HG02884 (cell line): ENCODE measurements at regions not wholly inside any gene's neighbourhood (a gene's known extent, or its start where the extent isn't known, plus 50 kb on each side); places are given as distances from the start of the nearest gene placed in this dataset.
"Not testable (repeated sequence)": the region's sequence is repeated elsewhere in the genome, so short reads cannot be mapped to it uniquely, and the experiment has no call there.

Experiments
- ATAC-seq: cut with Tn5 transposase; IDR thresholded peaks from one replicate; pipeline ENCODE4 v1.9.1; 2021; ENCODE audit warnings: mild to moderate bottlenecking, moderate library complexity; ENCODE audit not compliant: unreplicated experiment

DNA sequence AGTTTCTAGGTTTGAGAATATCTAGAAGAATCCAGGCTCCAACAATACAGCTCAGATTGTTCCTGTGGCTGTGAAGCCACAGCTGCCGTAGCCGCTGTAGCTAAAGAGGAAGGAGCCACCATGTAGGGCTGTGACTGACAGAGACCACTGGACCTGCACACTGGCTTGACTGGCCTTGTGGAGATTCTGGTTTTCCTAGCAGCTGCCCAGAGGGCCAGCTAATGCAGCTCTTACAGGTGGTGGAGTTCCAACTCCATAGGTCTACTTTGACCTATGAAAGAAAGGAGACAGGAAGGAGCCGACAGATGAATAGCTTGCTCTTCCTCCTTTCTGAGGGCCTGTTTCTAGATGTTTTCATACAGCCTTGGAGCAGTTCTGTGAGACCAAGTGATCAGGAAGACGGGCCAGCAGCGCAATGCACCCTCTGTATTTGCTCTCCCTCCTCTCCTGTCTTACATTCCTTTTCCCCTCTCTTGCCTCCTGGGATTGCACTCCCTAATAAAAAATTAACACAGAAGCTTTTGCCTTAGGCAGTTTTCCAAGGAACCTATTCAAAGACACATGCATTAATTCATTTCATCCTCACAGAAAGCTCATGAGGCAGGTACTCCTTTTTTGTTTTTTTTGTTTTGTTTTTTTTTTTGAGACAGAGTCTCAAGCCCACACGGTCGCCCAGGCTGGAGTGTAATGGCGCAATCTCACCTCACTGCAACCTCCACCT, 51.8 kb upstream of the MYB start:
- peak; percentile 40 for ATAC-seq

DNA sequence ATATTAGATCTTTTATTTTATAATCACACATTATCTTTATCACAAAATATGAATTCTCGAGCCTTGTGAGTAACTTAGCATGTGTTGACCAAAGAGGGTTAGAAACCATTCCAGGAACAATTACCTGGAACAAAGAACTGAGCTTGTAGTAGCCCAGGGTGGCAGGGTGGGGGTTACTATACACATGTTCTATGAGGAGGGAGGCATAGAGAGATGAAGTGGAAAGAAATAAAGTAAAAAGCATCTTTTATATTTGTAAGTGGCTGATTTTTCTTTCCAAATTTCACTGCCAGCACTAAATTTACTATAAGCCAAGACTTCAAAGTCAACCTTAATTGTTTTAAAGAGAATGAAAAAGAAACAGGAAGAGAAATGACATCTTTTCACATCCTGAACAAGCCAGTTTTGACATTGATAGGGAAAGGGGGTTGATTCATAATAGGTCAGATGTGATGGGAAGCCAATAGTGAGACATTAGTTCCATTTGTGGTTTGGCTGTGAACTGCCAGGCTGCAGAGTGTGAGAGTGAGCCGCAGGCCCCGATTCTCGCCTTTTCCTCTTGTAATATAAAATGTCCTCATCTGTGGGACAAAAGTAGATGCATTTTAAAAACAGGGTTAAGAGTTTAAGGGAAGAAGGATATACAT, 52.7 kb upstream of the MYB start:
- peak; percentile 87 for ATAC-seq

DNA sequence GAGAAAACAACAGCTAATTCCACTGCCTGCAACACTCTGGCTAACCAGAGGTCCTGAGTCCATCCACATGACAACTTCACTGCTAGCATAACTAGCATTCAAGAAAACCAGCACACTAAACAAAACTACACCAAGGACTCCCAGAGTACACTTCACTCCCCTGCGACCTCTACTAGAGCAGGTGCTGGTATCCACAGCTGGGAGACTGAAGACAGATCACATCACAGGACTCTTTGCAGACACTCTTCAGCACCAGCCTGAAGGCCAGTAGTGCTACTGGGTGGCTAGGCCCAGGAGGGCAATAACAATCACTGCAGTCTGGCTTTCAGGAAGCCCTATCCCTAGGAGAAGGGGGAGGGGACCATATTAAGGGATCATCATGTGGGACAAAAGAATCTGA, 54.4 kb upstream of the MYB start:
- no peak for ATAC-seq

DNA sequence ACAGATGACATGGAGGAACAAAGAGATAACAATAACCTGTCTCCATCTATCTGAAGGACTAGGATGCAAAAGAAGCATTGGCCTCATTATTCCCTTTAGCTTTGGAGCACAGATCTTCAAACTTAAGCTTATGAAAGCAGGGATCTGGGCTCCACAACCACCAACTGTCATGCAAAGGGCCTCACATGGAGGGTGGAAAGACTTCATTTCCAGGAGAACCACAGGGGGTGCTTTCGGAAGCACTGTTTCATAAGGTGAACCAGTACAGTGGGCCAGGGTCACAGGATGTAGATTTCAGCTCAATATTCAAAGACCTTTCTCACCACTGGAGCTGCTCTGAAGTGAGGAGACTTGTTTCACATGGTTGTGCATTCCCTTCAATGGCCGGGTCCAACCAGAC, 55.1 kb upstream of the MYB start:
- no peak for ATAC-seq

DNA sequence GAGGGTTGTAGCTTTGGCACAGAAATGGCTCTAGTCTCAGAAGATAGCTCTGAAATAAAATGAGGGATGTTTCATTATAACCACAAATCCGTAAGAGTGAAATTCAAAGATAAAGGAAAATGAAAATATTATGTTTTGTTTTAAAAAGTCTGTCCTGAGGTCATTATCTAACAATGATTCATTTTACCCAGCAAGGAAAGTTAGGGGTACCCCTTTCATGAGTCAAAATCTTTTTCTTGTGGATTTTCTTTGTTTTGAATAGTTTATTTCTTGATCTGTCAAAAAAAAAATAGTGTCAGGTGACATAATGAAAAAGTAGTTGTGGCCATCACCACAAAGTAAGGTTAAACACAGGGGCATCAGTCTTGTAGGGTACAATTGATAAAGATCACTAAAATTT, 59.7 kb upstream of the MYB start:
- no peak for ATAC-seq

DNA sequence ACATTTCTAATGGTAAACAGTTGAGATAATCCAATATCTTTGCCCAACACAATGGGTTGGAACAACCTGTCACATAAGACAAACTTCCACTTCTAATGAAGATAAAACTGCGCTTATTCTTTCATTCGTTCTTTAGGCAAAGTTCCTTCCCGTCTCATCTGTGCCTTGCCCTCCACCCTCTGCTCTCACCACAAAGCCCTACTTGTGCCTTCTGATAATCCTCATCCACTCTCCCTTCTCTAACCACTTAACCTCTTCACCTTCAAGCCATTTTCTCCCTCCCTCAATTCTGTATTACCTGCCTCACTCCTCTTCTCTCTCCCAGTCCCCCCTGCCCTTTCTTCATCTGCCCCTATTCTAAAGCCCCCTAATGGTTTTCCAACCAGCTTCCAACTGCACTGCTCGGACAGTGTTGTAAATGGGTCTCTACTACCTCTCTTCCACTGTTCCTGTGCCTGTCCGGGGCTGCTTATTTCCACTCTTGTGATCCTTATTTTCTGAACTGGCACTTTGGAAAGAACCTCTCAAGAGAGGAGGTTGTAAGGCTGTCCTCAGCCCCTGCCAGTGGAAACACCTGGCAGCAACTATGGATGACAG, 62.9 kb upstream of the MYB start:
- ATAC-seq: no peak

DNA sequence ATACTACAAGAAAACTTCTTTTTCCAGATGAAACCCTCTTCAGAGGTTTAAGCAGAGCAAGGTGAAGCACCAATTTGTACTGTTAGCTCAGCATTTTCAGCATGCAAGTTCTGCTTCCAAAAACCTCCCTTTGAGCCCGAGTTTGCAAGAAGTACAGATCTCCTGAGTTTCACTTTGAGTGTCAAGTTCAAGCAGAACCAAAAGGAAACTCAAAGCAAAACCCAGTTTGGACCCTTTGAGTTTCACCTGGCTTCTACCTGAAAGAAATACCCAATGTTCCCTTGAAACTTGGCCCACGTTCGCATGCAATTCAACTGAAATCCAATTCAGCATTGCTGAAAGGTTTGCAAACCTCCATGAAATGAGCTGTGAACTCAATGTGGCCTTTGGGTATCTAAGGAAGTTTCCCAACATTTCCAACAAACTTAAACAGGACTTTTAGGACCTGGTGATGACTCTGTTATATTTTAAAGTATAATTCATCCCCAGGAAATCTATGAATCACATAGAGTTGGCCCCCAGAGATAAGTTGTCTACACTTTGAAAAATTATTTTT, 62.9 kb upstream of the HBS1L start:
- no peak for ATAC-seq

DNA sequence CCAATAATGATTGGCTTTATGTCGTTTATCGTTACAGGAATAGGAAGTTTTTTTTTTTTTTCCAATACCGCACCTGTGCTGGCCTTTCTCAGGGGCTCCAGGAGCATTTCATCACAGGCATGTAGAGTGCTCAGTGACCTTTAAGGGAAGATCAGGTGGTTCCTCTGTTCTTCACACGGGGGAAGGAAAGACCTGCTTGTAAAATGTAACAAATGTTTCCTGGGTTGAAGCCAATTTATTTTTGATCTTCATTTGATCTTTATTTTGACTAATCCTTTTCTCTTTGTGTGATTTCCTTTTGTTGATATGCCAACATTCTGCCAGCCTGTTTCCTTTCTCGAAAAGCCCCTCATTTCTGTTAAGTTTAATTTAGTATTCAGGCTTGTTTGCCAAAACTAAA, 61.9 kb upstream of the HBS1L start:
- no peak for ATAC-seq

DNA sequence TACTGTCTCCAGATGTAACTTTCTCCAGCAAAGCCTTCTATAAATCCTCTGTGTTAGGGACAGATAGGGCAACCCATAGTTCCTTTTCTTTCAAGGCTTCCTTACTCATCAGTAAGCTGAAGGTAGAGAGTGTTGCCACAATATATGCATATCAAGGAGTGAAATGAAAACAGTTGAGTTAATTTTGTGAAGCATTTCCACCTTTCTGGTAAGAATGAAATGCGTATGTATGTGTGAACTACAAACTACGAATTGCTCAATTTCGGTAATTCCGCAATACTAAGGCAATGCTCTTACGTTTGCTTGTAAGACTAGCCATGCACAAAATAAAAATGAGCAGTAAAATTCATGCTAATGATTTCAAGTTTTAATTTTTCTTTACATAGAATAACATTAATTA, 61.2 kb upstream of the HBS1L start:
- ATAC-seq: no peak

DNA sequence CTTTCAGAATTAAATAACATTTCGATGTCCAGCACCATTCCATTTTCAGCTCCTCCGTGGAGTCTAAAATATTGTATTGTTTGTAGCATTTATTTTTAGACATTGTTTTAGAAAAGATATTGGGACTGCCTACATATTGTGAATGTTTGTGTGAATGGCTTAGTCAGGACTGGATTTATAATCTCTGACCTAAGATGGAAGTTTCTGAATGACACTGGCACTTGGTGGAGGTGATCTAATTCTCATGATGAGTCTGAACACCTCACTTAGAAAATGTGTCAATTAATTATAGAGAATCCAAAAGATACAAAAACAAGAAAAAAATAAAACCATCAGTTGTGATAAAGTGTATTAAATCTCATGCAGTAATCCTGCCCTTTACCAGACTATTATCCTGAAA, 60.8 kb upstream of the HBS1L start:
- no peak for ATAC-seq

DNA sequence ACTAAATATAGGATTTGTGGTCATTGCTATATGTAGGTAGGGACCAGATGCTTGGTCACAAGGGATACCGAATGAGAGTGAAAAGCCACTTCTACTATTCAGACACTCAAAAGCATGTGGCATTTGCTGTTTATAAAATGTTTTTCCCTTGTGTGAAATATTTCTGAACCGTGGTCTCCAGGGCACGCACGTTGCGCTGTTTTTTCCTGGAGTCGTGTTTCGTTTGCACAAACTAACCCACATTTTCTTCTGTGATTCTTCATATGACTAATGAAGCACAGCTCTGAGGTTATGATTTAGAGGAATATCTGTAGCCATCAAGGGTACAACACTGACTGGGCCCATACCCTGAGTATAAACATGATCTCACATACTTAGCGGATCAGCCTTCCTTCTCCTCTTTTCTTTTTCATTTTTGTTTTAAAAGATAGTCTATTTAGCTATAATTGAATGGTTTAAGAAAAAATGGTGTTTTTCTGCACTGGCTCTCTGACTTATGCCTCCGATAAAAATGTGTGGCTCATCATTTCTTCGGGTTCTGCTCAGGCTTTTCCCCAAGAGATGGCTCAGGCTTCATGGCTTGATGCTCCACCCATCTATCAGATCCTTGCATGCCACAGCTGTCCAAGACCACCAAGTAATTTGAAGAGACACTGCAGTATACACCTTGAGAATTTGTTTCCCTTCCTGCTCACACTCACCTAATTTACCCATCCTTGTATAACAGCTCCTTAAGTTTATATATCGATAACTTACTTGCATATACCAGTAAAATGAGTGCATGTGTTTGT, 59.9 kb upstream of the HBS1L start:
- peak; percentile 65 for ATAC-seq

DNA sequence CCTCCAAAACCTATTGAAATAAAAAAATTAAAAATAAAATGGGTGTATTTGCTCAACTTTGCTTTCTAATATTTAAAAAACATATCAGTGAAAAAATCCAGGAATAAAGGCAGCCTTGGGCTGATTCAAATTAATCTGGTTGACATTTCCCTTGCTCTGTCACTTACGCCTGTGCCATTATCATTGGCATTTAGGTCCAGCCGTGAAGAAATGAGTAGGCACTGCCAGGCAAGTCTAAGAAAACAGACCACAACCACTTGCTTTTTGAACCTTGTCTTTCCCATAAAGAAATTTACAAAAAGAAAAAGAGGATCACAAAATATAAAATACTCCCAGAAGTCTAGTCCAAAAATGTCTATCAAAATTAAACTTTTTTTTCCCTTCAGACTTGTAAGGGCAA, 59.2 kb upstream of the HBS1L start:
- ATAC-seq: no peak

DNA sequence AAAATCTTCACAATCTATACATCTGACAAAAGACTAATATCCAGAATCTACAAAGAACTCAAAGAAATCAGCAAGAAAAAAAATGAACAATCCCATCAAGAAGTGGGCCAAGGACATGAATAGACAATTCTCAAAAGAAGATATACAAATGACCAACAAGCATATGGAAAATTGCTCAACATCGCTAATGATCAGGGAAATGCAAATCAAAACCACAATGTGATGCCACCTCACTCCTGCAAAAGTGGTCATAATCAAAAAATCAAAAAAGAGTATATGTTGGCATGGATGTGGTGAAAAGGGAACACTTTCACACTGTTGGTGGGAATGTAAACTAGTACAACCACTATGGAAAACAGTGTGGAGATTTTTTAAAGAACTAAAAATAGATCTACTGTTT, 58.3 kb upstream of the HBS1L start:
- ATAC-seq: not testable (repeated sequence)

DNA sequence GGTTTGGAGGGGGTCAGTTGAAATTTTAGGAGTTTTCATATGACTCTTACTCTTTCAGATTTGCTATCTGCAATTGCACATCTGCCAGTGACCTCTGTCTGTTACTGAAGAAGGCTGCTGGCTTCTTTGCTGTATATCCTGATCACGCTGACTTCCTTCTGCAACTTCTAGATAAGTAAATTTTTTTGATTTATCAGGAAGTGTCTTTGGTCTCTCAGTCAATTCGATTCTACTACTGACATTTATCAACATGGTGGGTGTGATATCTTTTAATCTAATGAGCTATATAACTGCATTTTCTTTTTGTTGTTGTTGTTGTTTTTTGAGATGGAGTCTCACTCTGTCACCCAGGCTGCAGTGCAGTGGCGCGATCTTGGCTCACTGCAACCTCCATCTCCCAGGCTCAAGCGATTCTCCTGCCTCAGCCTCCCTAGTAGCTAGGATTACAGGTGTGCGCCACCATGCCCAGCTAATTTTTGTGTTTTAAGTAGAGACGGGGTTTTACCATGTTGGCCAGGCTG, 55.7 kb upstream of the HBS1L start:
- not testable (repeated sequence) for ATAC-seq

DNA sequence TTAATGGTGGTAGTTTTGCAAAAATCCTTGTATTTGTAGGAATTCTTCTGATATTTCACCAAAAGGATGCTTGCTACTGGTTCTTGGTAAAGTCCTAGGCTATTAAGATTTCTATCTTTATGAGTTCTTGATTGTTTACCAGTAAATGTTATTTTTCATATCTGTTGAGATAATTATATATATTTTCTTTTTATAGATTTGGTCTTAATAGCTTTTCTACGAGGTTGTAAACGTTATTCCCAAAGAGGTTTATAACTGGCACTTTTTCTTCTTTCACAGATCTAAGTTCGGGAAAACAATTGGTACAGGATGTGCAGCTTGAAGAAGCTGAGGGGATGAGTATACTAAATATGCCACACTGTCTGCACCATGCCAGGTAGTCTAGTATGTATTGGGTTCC, 55.1 kb upstream of the HBS1L start:
- ATAC-seq: no peak

DNA sequence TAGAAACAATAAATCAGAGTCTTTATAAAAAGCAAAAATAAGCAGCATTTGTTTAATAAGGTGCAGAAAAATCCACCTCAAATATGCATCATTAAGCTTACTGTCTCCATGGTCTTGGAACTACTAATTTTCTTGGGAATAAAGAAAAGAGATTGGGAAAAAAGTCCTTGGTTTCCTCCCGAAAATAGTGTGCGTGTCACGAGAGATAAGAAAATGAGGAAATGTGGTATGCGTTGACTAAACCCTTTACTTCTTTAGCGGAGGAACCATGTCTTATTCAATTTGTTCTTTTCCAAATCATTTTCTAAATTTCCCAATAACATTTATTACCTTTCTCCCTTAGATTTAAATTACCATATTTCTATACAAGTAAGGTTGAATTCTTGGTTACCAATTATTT, 54.1 kb upstream of the HBS1L start:
- no peak for ATAC-seq

DNA sequence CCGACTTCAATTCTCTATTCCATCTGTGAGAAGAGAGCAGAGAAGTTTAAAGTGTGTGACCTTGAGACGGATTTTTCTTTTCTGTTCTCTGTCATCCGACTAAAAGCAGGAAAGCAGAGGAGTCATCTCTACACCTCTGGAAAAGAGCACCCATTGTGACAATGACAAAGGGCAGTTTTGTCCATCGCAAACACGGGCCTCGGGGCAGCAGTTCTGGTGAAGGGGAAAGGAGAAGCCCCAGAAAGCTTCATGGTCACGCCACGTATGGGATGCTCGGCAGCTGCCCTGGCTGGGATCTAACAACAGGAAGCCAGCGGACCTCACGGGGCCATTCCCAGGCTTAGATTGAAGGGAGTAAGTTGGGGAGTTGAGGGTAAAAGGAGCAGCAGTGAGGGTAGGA, 52.0 kb upstream of the HBS1L start:
- ATAC-seq: no peak

DNA sequence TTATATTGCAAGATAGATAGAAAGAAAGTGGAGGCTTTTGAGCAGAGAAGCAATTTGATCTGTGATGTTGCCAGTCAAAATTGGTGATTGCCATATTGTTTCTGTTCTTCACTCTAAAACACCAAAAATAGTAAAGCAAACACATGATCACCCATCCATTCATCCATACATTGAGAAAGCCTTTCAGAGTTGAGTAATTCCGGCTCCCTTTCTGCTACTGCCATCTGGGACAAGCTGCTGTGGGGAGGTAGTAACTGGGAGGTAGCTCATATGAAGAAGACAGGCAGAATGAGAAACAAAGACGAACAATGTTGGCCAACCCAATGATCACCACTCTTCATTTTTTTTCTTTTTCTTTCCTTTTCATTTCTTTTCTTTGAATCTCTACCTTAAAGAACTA, 51.1 kb upstream of the HBS1L start:
- ATAC-seq: no peak

DNA sequence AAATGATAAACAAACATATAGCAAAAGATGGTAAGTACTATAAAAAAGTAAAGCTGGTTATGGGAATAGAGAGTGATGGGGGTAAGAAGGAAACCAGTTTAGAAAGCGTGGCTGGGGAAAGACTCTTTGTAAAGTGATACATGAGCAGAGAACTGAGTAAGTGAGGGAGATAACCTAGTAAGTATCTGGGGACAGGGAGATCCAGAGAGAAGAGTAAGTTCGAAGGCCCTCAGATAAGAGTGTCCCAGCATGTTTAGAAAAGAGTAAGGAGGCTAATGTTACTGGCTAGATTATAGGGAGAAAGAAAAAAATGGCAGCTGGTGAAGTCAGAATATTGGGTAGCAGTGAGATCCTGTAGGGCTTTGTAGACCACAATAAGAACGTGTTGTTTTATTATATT, 50.7 kb upstream of the HBS1L start:
- no peak for ATAC-seq
